Nephron (organoid): ENCODE measurements at regions not wholly inside any gene's neighbourhood (a gene's known extent, or its start where the extent isn't known, plus 50 kb on each side); places are given as distances from the start of the nearest gene placed in this dataset.

Experiments
- H3K27ac Mint-ChIP-seq, 3 experiments: 2 replicates each; pipeline ENCODE4 v1.8.0; 2020; ENCODE audit warnings: mixed read lengths in 3 of 3, mild to moderate bottlenecking in 2 of 3, moderate library complexity in 1 of 3
- H3K27me3 Mint-ChIP-seq: 2 replicates; pipeline ENCODE4 v1.8.0; 2021; ENCODE audit warnings: low read depth, mild to moderate bottlenecking, moderate library complexity, mixed read lengths
- H3K36me3 Mint-ChIP-seq: 2 replicates; pipeline ENCODE4 v1.8.0; 2020; ENCODE audit warnings: low read depth, mixed read lengths
- H3K4me1 Mint-ChIP-seq: 2 replicates; pipeline ENCODE4 v1.8.0; 2020; ENCODE audit warnings: mixed read lengths
- H3K4me3 Mint-ChIP-seq, 3 experiments: 2 replicates each; pipeline ENCODE4 v1.8.0; 2020; ENCODE audit warnings: mild to moderate bottlenecking in 3 of 3, mixed read lengths in 3 of 3, moderate library complexity in 2 of 3
- H3K9me3 Mint-ChIP-seq: 2 replicates; pipeline ENCODE4 v1.8.0; 2020; ENCODE audit warnings: mixed read lengths
- CTCF ChIP-seq, 3 experiments: fragments of 200-600 bp; sonication (generic); IDR thresholded peaks; one replicate each; pipeline ENCODE4 v1.5.0; 2021; ENCODE audit warnings: antibody characterized with exemption in 3 of 3; ENCODE audit not compliant: unreplicated experiment in 3 of 3

GRCh38 chr16:51433599-51433998 is 282.5 kb upstream of the SALL1 start:
- Mint-ChIP-seq H3K4me1 (peaks cover 10% of the 10 kb centered on the region), H3K27me3 (peaks cover 35% of the 10 kb centered on the region), H3K4me3 (no peak overlapping the region), H3K36me3 (no peaks in the 10 kb centered on the region), H3K9me3 (no peaks in the 10 kb centered on the region), H3K27ac (peak overlapping the region in 1 of 3 experiments; percentile 28)
- TF ChIP-seq CTCF (IDR thresholded peaks at IDR 0.05; ENCODE audit: unreplicated experiment in 3 of 3): no peak

GRCh38 chr16:51431517-51432241 is 280.6 kb upstream of the SALL1 start:
- no peak overlapping the region for H3K4me3 Mint-ChIP-seq
- H3K9me3 Mint-ChIP-seq: no peaks in the 10 kb centered on the region
- H3K27ac Mint-ChIP-seq: peak overlapping the region; percentile 28 to 86 (median 51)
- no peak for TF ChIP-seq CTCF (IDR thresholded peaks at IDR 0.05; ENCODE audit: unreplicated experiment in 3 of 3)
- H3K4me1 Mint-ChIP-seq: peaks cover 10% of the 10 kb centered on the region
- peaks cover 29% of the 10 kb centered on the region for H3K27me3 Mint-ChIP-seq
- H3K36me3 Mint-ChIP-seq: no peaks in the 10 kb centered on the region

GRCh38 chr16:51430716-51431369 is 279.8 kb upstream of the SALL1 start:
- H3K27ac Mint-ChIP-seq: peak overlapping the region; percentile 28 to 86 (median 51)
- H3K36me3 Mint-ChIP-seq: no peaks in the 10 kb centered on the region
- H3K4me3 Mint-ChIP-seq: no peak overlapping the region
- H3K27me3 Mint-ChIP-seq: peaks cover 26% of the 10 kb centered on the region
- peaks cover 10% of the 10 kb centered on the region for H3K4me1 Mint-ChIP-seq
- no peak for TF ChIP-seq CTCF (IDR thresholded peaks at IDR 0.05; ENCODE audit: unreplicated experiment in 3 of 3)
- H3K9me3 Mint-ChIP-seq: no peaks in the 10 kb centered on the region

GRCh38 chr16:51429041-51429440 is 278.0 kb upstream of the SALL1 start:
- TF ChIP-seq CTCF (IDR thresholded peaks at IDR 0.05; ENCODE audit: unreplicated experiment in 3 of 3): no peak
- H3K4me1 Mint-ChIP-seq: peaks cover 10% of the 10 kb centered on the region
- H3K27ac Mint-ChIP-seq: peak overlapping the region in 2 of 3 experiments; percentile 11 to 54
- peaks cover 21% of the 10 kb centered on the region for H3K27me3 Mint-ChIP-seq
- peaks cover 3% of the 10 kb centered on the region for H3K9me3 Mint-ChIP-seq
- no peaks in the 10 kb centered on the region for H3K36me3 Mint-ChIP-seq
- no peak overlapping the region for H3K4me3 Mint-ChIP-seq

- H3K27me3 Mint-ChIP-seq: peaks cover 14% of the 10 kb centered on the region
- H3K36me3 Mint-ChIP-seq: no peaks in the 10 kb centered on the region
- H3K4me1 Mint-ChIP-seq: peaks cover 10% of the 10 kb centered on the region
- no peak overlapping the region for H3K4me3 Mint-ChIP-seq
- no peak overlapping the region for H3K27ac Mint-ChIP-seq
- TF ChIP-seq CTCF (IDR thresholded peaks at IDR 0.05; ENCODE audit: unreplicated experiment in 3 of 3): no peak
- peaks cover 3% of the 10 kb centered on the region for H3K9me3 Mint-ChIP-seq
These were observed 276.0 kb upstream of the SALL1 start for GRCh38 chr16:51427085-51427484.
